ENCODE measurements at regions not wholly inside any gene's neighbourhood (a gene's known extent, or its start where the extent isn't known, plus 50 kb on each side); places are given as distances from the start of the nearest gene placed in this dataset.
"Not testable (repeated sequence)": the region's sequence is repeated elsewhere in the genome, so short reads cannot be mapped to it uniquely, and the experiment has no call there.

- peaks cover 12% of the 10 kb centered on the region for H3K9me3 Mint-ChIP-seq
- no peak for DNase-seq
- TF ChIP-seq CTCF (IDR thresholded peaks at IDR 0.05): no peak
- H3K36me3 Mint-ChIP-seq (ENCODE audit: low read depth): no peaks in the 10 kb centered on the region
- H3K27me3 Mint-ChIP-seq (ENCODE audit: low read depth, poor library complexity): peaks cover 2% of the 10 kb centered on the region
- no peak overlapping the region for H3K27ac Mint-ChIP-seq
- H3K4me1 Mint-ChIP-seq: no peaks in the 10 kb centered on the region
- no peak overlapping the region for H3K4me3 Mint-ChIP-seq
Measured at GRCh38 chr13:56187331-56187730, 953.4 kb upstream of the PRR20A start.

GRCh38 chr13:56188582-56188981 is 952.1 kb upstream of the PRR20A start:
- H3K4me3 Mint-ChIP-seq; H3K36me3 Mint-ChIP-seq (ENCODE audit: low read depth); H3K4me1 Mint-ChIP-seq; DNase-seq; H3K27me3 Mint-ChIP-seq (ENCODE audit: low read depth, poor library complexity): not testable (repeated sequence)
- Mint-ChIP-seq H3K27ac (peak overlapping the region; percentile 23), H3K9me3 (peaks cover 12% of the 10 kb centered on the region)

- no peaks in the 10 kb centered on the region for H3K4me1 Mint-ChIP-seq
- no peak for DNase-seq
- TF ChIP-seq CTCF (IDR thresholded peaks at IDR 0.05): no peak
- H3K27me3 Mint-ChIP-seq (ENCODE audit: low read depth, poor library complexity): peaks cover 2% of the 10 kb centered on the region
- H3K27ac Mint-ChIP-seq: no peak overlapping the region
- H3K4me3 Mint-ChIP-seq: no peak overlapping the region
- H3K36me3 Mint-ChIP-seq (ENCODE audit: low read depth): no peaks in the 10 kb centered on the region
- peaks cover 12% of the 10 kb centered on the region for H3K9me3 Mint-ChIP-seq
Measured at GRCh38 chr13:56189439-56189838, 951.3 kb upstream of the PRR20A start.

GRCh38 chr13:56189978-56190377 is 950.7 kb upstream of the PRR20A start:
- Mint-ChIP-seq H3K36me3 (ENCODE audit: low read depth) (no peaks in the 10 kb centered on the region), H3K9me3 (peaks cover 12% of the 10 kb centered on the region), H3K27me3 (ENCODE audit: low read depth, poor library complexity) (peaks cover 2% of the 10 kb centered on the region), H3K4me1 (no peaks in the 10 kb centered on the region), H3K27ac (no peak overlapping the region), H3K4me3 (no peak overlapping the region)
- no peak for DNase-seq
- TF ChIP-seq CTCF (IDR thresholded peaks at IDR 0.05): no peak

GRCh38 chr13:56198350-56198749 is 942.4 kb upstream of the PRR20A start:
- H3K4me3 Mint-ChIP-seq: no peak overlapping the region
- no peak for DNase-seq
- H3K4me1 Mint-ChIP-seq: no peaks in the 10 kb centered on the region
- H3K9me3 Mint-ChIP-seq: no peaks in the 10 kb centered on the region
- H3K27me3 Mint-ChIP-seq (ENCODE audit: low read depth, poor library complexity): no peaks in the 10 kb centered on the region
- TF ChIP-seq CTCF (IDR thresholded peaks at IDR 0.05): no peak
- H3K27ac Mint-ChIP-seq: no peak overlapping the region
- H3K36me3 Mint-ChIP-seq (ENCODE audit: low read depth): no peaks in the 10 kb centered on the region

- no peaks in the 10 kb centered on the region for H3K36me3 Mint-ChIP-seq (ENCODE audit: low read depth)
Measured at GRCh38 chr13:56201834-56202233, 938.9 kb upstream of the PRR20A start.

More at GRCh38 chr13:56201834-56202233, 938.9 kb upstream of the PRR20A start:
- no peak for TF ChIP-seq CTCF (IDR thresholded peaks at IDR 0.05)
- H3K4me3 Mint-ChIP-seq: no peak overlapping the region
- DNase-seq: no peak
- H3K27ac Mint-ChIP-seq: no peak overlapping the region
- H3K4me1 Mint-ChIP-seq: no peaks in the 10 kb centered on the region
- no peaks in the 10 kb centered on the region for H3K27me3 Mint-ChIP-seq (ENCODE audit: low read depth, poor library complexity)
- H3K9me3 Mint-ChIP-seq: no peaks in the 10 kb centered on the region
